ENCODE measurements at regions not wholly inside any gene's neighbourhood (a gene's known extent, or its start where the extent isn't known, plus 50 kb on each side); places are given as distances from the start of the nearest gene placed in this dataset.

DNA sequence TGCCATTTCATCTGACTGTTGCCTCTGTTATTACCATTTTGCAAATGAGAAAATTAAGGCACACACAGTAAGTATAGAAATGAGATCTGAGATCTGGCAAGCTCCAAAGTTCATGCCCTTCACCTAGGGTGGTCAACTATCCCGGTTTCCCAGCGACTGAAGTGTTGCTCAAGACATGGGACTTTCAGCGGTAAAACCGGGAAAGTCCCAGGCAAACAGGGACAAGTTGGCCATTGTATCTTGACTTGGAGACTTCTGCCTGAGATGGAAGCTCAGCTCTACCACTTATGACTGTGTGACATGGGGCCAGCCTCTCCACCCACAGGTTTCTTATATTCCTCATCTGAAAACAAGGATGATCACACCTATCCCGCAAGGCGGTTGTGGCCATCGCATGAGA, 55.6 kb upstream of the TPM1 start:
- H4K20me1 ChIP-seq (ENCODE audit: insufficient read depth) = no peaks in the 10 kb centered on the region
- H2AFZ ChIP-seq = no peak overlapping the region
- no peak for TF ChIP-seq EZH2 (IDR thresholded peaks at IDR 0.05; ENCODE audit: low read depth)
- TF ChIP-seq, protein P1, sequence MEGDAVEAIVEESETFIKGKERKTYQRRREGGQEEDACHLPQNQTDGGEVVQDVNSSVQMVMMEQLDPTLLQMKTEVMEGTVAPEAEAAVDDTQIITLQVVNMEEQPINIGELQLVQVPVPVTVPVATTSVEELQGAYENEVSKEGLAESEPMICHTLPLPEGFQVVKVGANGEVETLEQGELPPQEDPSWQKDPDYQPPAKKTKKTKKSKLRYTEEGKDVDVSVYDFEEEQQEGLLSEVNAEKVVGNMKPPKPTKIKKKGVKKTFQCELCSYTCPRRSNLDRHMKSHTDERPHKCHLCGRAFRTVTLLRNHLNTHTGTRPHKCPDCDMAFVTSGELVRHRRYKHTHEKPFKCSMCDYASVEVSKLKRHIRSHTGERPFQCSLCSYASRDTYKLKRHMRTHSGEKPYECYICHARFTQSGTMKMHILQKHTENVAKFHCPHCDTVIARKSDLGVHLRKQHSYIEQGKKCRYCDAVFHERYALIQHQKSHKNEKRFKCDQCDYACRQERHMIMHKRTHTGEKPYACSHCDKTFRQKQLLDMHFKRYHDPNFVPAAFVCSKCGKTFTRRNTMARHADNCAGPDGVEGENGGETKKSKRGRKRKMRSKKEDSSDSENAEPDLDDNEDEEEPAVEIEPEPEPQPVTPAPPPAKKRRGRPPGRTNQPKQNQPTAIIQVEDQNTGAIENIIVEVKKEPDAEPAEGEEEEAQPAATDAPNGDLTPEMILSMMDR (conservative IDR thresholded peaks at IDR 0.05) = no peak
- H3K27ac ChIP-seq = no peak overlapping the region
- H3K9me2 ChIP-seq (ENCODE audit: insufficient read depth) = no peaks in the 10 kb centered on the region
- H3K4me3 ChIP-seq = no peak overlapping the region
- intact Hi-C loops (cut with micrococcal nuclease; ENCODE audit: unreplicated experiment) = no loop called here
- ChIA-PET CTCF (no interaction called here), POLR2A (ENCODE audit: unreplicated experiment) (no interaction called here)
- no peaks in the 10 kb centered on the region for H3K9me3 ChIP-seq (ENCODE audit: insufficient read depth, low read depth)
- no peaks in the 10 kb centered on the region for H3F3A ChIP-seq (ENCODE audit: insufficient read depth, low read depth)
- no peaks in the 10 kb centered on the region for H3K79me2 ChIP-seq (ENCODE audit: low read depth)
- H3K4me2 ChIP-seq = no peak overlapping the region
- no peaks in the 10 kb centered on the region for H3K27me3 ChIP-seq (ENCODE audit: insufficient read depth, low read depth)
- H3K36me3 ChIP-seq (ENCODE audit: low read depth) = no peaks in the 10 kb centered on the region
- H3K4me1 ChIP-seq (replicated peaks; ENCODE audit: insufficient read depth) = no peaks in the 10 kb centered on the region
- no TSS peak for BruUV-seq (replicated peaks)
- DNase-seq = no peak

DNA sequence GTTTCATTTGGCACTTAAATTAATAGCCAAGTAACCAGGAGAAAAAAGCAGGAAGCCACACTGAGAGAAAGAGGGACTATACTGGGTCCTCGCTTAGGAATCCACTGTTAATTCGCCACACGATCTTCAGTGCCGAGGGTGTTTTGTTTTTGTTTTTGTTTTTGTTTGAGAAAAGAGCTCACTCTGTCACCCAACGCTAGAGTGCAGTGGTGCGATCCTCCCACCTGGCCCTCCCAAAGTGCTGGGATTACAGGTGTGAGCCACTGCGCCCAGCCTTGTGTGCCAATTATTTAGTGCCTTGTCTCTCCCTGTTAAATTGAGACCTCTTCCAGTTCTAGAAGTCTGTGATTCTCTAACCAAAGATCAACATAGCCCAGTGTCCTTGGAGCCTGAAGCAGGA, 53.8 kb upstream of the TPM1 start:
- Histone ChIP-seq H3K79me2 (ENCODE audit: low read depth) (no peaks in the 10 kb centered on the region), H3K9me2 (ENCODE audit: insufficient read depth) (no peaks in the 10 kb centered on the region), H3K9me3 (ENCODE audit: insufficient read depth, low read depth) (no peaks in the 10 kb centered on the region), H2AFZ (no peak overlapping the region), H4K20me1 (ENCODE audit: insufficient read depth) (no peaks in the 10 kb centered on the region), H3F3A (ENCODE audit: insufficient read depth, low read depth) (no peaks in the 10 kb centered on the region), H3K4me3 (no peak overlapping the region), H3K4me2 (no peak overlapping the region), H3K27ac (no peak overlapping the region), H3K4me1 (replicated peaks; ENCODE audit: insufficient read depth) (no peaks in the 10 kb centered on the region), H3K27me3 (ENCODE audit: insufficient read depth, low read depth) (no peaks in the 10 kb centered on the region), H3K36me3 (ENCODE audit: low read depth) (no peaks in the 10 kb centered on the region)
- ChIA-PET POLR2A (ENCODE audit: unreplicated experiment) (no interaction called here), CTCF (no interaction called here)
- intact Hi-C loops (cut with micrococcal nuclease; ENCODE audit: unreplicated experiment) = no loop called here
- TF ChIP-seq, protein P1 (conservative IDR thresholded peaks at IDR 0.05) = no peak
- TF ChIP-seq EZH2 (IDR thresholded peaks at IDR 0.05; ENCODE audit: low read depth) = no peak
- no TSS peak for BruUV-seq (replicated peaks)
- DNase-seq = no peak

DNA sequence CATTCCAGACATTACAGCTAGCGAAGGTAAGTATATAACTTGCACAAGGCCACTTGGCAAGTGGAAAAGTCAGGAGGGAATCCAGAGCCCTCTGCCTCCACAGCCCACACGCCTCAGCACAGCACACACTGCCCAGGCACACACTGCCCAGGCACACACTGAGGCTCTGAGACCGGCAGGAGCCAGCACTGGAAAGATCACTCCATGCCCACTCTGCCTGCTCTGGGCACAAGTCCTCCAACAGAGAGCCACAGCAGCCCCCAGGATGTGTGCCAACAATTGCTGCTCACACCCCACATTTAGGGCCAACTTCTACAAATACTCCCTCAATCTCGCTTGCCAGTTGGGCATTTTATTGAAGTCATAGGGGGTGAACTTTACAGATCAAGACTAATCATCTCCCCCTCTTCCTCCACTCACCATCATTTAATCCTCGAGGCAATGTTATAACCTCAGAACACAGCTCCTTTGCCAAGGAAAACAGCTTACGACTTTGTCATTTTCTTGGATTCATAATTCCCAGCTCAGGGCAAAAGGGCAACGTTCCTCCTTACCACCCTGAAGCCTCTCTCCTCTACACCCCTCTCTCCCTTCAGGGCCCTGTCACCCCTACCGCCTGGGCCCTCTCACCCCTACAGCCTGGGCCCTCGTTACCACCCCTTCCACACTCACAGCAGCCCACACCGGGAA, 53.0 kb upstream of the TPM1 start:
- H3K79me2 ChIP-seq (ENCODE audit: low read depth) = no peaks in the 10 kb centered on the region
- no peaks in the 10 kb centered on the region for H3K9me3 ChIP-seq (ENCODE audit: insufficient read depth, low read depth)
- ChIA-PET POLR2A (ENCODE audit: unreplicated experiment) (no interaction called here), CTCF (no interaction called here)
- H3K27ac ChIP-seq = no peak overlapping the region
- H3K4me2 ChIP-seq = no peak overlapping the region
- no peak overlapping the region for H3K4me3 ChIP-seq
- no peaks in the 10 kb centered on the region for H3K27me3 ChIP-seq (ENCODE audit: insufficient read depth, low read depth)
- H4K20me1 ChIP-seq (ENCODE audit: insufficient read depth) = no peaks in the 10 kb centered on the region
- TF ChIP-seq, protein P1 (conservative IDR thresholded peaks at IDR 0.05) = no peak
- no peak for TF ChIP-seq EZH2 (IDR thresholded peaks at IDR 0.05; ENCODE audit: low read depth)
- no peaks in the 10 kb centered on the region for H3K4me1 ChIP-seq (replicated peaks; ENCODE audit: insufficient read depth)
- no peak for DNase-seq
- no TSS peak for BruUV-seq (replicated peaks)
- no peak overlapping the region for H2AFZ ChIP-seq
- no peaks in the 10 kb centered on the region for H3K36me3 ChIP-seq (ENCODE audit: low read depth)
- intact Hi-C loops (cut with micrococcal nuclease; ENCODE audit: unreplicated experiment) = no loop called here
- no peaks in the 10 kb centered on the region for H3F3A ChIP-seq (ENCODE audit: insufficient read depth, low read depth)
- H3K9me2 ChIP-seq (ENCODE audit: insufficient read depth) = no peaks in the 10 kb centered on the region
